LHCN-M2 (cell line): ENCODE measurements at regions not wholly inside any gene's neighbourhood (a gene's known extent, or its start where the extent isn't known, plus 50 kb on each side); places are given as distances from the start of the nearest gene placed in this dataset.
"Not testable (repeated sequence)": the region's sequence is repeated elsewhere in the genome, so short reads cannot be mapped to it uniquely, and the experiment has no call there.

ENCODE experiments used
- DNase-seq: peaks from one replicate; pipeline ENCODE4 v3.0.0-alpha.2; 2012; ENCODE audit warnings: low read depth

- no peak for DNase-seq
Observed at GRCh38 chr2:194822657-194823056, 834.4 kb upstream of the SLC39A10 start.

GRCh38 chr2:194822097-194822496 lies 834.9 kb upstream of the SLC39A10 start:
- DNase-seq, result no peak

GRCh38 chr2:194819367-194819766 lies 837.7 kb upstream of the SLC39A10 start:
- peak; percentile 23 for DNase-seq

- DNase-seq, result peak; percentile 32
Observed at GRCh38 chr2:194815475-194815874, 841.6 kb upstream of the SLC39A10 start.

GRCh38 chr2:194802589-194802988 lies 854.4 kb upstream of the SLC39A10 start:
- DNase-seq, result no peak

- not testable (repeated sequence) for DNase-seq
Observed at GRCh38 chr2:194787071-194787470, 870.0 kb upstream of the SLC39A10 start.

- not testable (repeated sequence) for DNase-seq
Observed at GRCh38 chr2:194771394-194771793, 885.6 kb upstream of the SLC39A10 start.

- no peak for DNase-seq
Observed at GRCh38 chr2:194769030-194769429, 888.0 kb upstream of the SLC39A10 start.

GRCh38 chr2:194765723-194766122 lies 891.3 kb upstream of the SLC39A10 start:
- DNase-seq, result no peak

GRCh38 chr2:194750926-194751325 lies 906.1 kb upstream of the SLC39A10 start:
- DNase-seq, result peak; percentile 89

- DNase-seq, result peak; percentile 28
Observed at GRCh38 chr2:194745557-194746146, 911.4 kb upstream of the SLC39A10 start.

- no peak for DNase-seq
Observed at GRCh38 chr2:194742706-194743105, 914.3 kb upstream of the SLC39A10 start.

- no peak for DNase-seq
Observed at GRCh38 chr2:194739217-194739616, 917.8 kb upstream of the SLC39A10 start.

GRCh38 chr2:194735837-194736542 lies 921.0 kb upstream of the SLC39A10 start:
- DNase-seq, result peak; percentile 34

GRCh38 chr2:194730266-194730665 lies 926.8 kb upstream of the SLC39A10 start:
- peak; percentile 53 for DNase-seq

GRCh38 chr2:194725169-194725568 lies 931.9 kb upstream of the SLC39A10 start:
- no peak for DNase-seq

- DNase-seq, result peak; percentile 81
Observed at GRCh38 chr2:194723446-194723845, 933.6 kb upstream of the SLC39A10 start.

- no peak for DNase-seq
Observed at GRCh38 chr2:194721227-194721626, 935.8 kb upstream of the SLC39A10 start.

GRCh38 chr2:194720462-194720861 lies 936.6 kb upstream of the SLC39A10 start:
- no peak for DNase-seq

- DNase-seq, result no peak
Observed at GRCh38 chr2:194718881-194719280, 938.1 kb upstream of the SLC39A10 start.

- DNase-seq, result peak; percentile 9
Observed at GRCh38 chr2:194714541-194714940, 942.5 kb upstream of the SLC39A10 start.

GRCh38 chr2:194709840-194710239 lies 947.2 kb upstream of the SLC39A10 start:
- DNase-seq, result no peak

GRCh38 chr2:194706179-194706578 lies 950.8 kb upstream of the SLC39A10 start:
- no peak for DNase-seq
